Mucosa of descending colon (tissue), 3 donors: ENCODE measurements at regions not wholly inside any gene's neighbourhood (a gene's known extent, or its start where the extent isn't known, plus 50 kb on each side); places are given as distances from the start of the nearest gene placed in this dataset.
"Not testable (repeated sequence)": the region's sequence is repeated elsewhere in the genome, so short reads cannot be mapped to it uniquely, and the experiment has no call there.

Experiments
- ATAC-seq: fragments of 200-7000 bp; cut with Tn5 transposase; one replicate; pipeline ENCODE4 v1.9.1; 2020; ENCODE audit warnings: mild to moderate bottlenecking, moderate library complexity
- DNase-seq, 3 donors: peaks; one replicate each; pipeline ENCODE4 v3.0.0-alpha.2; 2020
- H3K36me3 ChIP-seq: fragments of 200-600 bp; one replicate; pipeline ENCODE4 v1.8.0; 2021; ENCODE audit warnings: low read depth, mild to moderate bottlenecking
- H3K4me1 ChIP-seq: fragments of 200-600 bp; one replicate; pipeline ENCODE4 v1.8.0; 2021; ENCODE audit warnings: low read depth, mild to moderate bottlenecking
- H3K4me3 ChIP-seq: fragments of 200-600 bp; one replicate; pipeline ENCODE4 v1.8.0; 2021; ENCODE audit warnings: mild to moderate bottlenecking
- H3K9me3 ChIP-seq: fragments of 200-600 bp; one replicate; pipeline ENCODE4 v1.8.0; 2021; ENCODE audit warnings: mild to moderate bottlenecking
- intact Hi-C, 2 donors: fragments of 100-400 bp; cut with DNase I in 1 of 2; cut with micrococcal nuclease in 1 of 2; formaldehyde crosslinking; loops; one replicate each; pipeline versions ENCODE4 v1.11.0 to v1.11.1; 2022; cut with DNase I, micrococcal nuclease
- TF ChIP-seq, protein P1 (sequence below): fragments of 200-600 bp; IDR thresholded peaks from one replicate; pipeline ENCODE4 v1.8.0; 2022; ENCODE audit warnings: antibody characterized with exemption, mild to moderate bottlenecking
- donor health status: DM: no; HTN: no; CAD: no; lungs with moderate emphysema.
- donor health status: DM: no; HTN: no; CAD: no.
- donor health status: DM: no; HTN: yes; CAD: no.

DNA sequence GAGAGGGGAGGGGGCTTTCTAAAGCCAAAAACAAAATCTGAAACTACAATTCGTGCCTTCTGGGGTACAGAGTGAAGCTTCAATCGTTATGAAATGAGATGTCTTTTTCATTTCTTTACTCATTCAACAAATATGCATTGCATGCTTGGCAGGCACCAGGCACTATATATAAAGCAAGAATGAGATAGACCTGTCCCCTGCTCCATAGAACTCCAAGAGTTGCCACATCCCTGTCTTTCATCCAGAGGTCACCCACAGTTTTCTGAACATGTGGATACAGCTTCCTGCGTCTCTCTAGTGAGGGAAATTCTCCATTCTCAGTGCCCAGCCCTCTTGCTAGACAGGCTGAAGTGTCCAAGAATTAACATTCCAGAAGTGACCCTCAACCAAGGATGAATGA lies 343.2 kb upstream of the MAF start:
- ATAC-seq (no peak), DNase-seq (no peak)
- H3K9me3 ChIP-seq = no peaks in the 10 kb centered on the region
- intact Hi-C loops = no loop called here
- no peaks in the 10 kb centered on the region for H3K36me3 ChIP-seq
- H3K4me3 ChIP-seq = no peak overlapping the region
- no peaks in the 10 kb centered on the region for H3K4me1 ChIP-seq
- TF ChIP-seq, protein P1, sequence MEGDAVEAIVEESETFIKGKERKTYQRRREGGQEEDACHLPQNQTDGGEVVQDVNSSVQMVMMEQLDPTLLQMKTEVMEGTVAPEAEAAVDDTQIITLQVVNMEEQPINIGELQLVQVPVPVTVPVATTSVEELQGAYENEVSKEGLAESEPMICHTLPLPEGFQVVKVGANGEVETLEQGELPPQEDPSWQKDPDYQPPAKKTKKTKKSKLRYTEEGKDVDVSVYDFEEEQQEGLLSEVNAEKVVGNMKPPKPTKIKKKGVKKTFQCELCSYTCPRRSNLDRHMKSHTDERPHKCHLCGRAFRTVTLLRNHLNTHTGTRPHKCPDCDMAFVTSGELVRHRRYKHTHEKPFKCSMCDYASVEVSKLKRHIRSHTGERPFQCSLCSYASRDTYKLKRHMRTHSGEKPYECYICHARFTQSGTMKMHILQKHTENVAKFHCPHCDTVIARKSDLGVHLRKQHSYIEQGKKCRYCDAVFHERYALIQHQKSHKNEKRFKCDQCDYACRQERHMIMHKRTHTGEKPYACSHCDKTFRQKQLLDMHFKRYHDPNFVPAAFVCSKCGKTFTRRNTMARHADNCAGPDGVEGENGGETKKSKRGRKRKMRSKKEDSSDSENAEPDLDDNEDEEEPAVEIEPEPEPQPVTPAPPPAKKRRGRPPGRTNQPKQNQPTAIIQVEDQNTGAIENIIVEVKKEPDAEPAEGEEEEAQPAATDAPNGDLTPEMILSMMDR = no peak

DNA sequence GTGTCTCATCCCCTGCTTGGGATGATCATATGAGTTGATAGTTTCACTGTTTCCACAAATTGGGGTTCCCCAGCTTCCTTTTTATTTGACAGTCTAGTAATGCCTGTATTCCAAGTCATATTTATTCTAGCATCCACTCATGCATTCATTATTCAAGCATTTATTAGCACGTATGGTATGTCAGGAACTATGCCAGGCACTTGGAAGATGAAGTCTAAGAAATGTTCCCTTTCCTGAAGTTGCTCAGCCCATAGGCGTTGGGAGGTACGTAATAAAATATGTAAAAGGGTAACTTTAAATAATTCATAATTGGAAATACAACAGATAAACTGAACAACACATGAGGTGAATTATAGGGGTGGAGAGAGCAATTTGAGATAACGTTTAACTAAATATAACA lies 338.0 kb upstream of the MAF start:
- ATAC-seq (no peak), DNase-seq (no peak)
- TF ChIP-seq, protein P1 = no peak
- intact Hi-C loops = no loop called here
- Histone ChIP-seq H3K36me3 (no peaks in the 10 kb centered on the region), H3K4me1 (no peaks in the 10 kb centered on the region), H3K9me3 (no peaks in the 10 kb centered on the region), H3K4me3 (no peak overlapping the region)

GRCh38 chr16:79937671-79938070 lies 337.1 kb upstream of the MAF start:
- H3K9me3 ChIP-seq, DNase-seq, H3K4me3 ChIP-seq, H3K36me3 ChIP-seq, H3K4me1 ChIP-seq, intact Hi-C loops, ATAC-seq: not testable (repeated sequence)

DNA sequence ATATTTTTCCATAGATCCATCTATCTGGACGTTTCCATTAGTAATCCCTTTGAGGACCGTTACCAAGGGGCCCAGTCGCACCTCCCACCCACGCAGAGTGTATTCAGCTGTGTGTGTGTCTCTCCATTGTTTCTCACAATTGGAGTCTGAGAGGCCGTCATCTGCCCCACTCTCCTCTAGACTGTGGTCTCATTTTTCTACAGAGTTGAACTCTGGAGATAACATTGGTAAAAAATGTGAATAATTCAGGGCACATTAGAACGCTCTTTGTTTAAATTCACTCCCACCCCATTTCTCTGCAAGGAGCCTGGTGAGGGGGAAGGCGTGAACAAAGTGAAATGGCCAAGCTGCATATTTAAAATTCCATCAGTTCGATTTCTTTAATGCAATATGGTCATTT lies 333.1 kb upstream of the MAF start:
- ATAC-seq (no peak), DNase-seq (no peak)
- intact Hi-C loops = no loop called here
- Histone ChIP-seq H3K36me3 (no peaks in the 10 kb centered on the region), H3K4me1 (no peaks in the 10 kb centered on the region), H3K4me3 (no peak overlapping the region), H3K9me3 (no peaks in the 10 kb centered on the region)
- TF ChIP-seq, protein P1 = no peak

DNA sequence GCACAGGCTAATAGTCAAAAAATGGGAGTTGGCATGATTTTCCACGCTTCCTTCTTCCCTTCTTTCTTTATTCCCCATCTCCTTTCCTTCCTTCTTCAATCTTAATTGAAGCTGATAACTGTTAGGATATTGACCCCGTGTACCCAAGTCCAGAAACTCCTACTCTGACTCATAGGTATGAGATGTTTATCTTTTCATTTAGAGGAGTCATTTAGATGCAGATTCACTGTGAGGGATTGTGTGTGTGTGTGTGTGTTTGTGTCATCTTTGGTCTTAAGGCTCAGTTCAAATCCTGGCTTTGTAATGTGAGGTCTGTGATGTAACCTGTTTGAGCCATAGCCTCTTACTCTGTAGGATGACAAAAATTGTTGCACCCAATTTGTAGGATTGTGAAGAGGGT lies 332.0 kb upstream of the MAF start:
- no peaks in the 10 kb centered on the region for H3K9me3 ChIP-seq
- H3K4me3 ChIP-seq = no peak overlapping the region
- ATAC-seq = peak; percentile 54
- DNase-seq = peak in 1 of 3 donors; percentile 8
- TF ChIP-seq, protein P1 = no peak
- no peaks in the 10 kb centered on the region for H3K4me1 ChIP-seq
- intact Hi-C loops = no loop called here
- no peaks in the 10 kb centered on the region for H3K36me3 ChIP-seq

DNA sequence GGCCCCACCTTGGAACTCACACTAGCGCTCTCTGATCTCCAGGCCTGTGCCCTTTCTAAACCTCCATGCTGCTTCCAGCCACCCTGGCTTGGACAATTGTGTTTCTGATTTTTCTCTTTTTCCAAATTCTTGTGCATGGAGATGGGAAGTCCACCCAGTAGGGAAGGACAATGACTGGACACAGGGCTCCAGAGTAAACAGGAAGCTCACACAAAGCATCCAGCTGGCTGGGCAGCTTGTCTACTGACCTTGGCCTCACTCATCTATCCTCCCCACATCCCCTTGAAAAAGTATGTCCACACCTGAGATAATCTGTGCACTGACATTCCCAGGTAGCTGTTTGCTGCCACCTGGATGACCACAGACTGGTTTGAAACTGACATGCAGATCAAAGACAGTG lies 331.2 kb upstream of the MAF start:
- no peaks in the 10 kb centered on the region for H3K4me1 ChIP-seq
- intact Hi-C loops = no loop called here
- H3K36me3 ChIP-seq = no peaks in the 10 kb centered on the region
- DNase-seq = no peak
- ATAC-seq = no peak
- TF ChIP-seq, protein P1 = no peak
- no peaks in the 10 kb centered on the region for H3K9me3 ChIP-seq
- H3K4me3 ChIP-seq = no peak overlapping the region
